NCI-H82 (cell line): ENCODE measurements at regions not wholly inside any gene's neighbourhood (a gene's known extent, or its start where the extent isn't known, plus 50 kb on each side); places are given as distances from the start of the nearest gene placed in this dataset.
"Not testable (repeated sequence)": the region's sequence is repeated elsewhere in the genome, so short reads cannot be mapped to it uniquely, and the experiment has no call there.

Experiments used
- DNase-seq: peaks from one replicate; lab custom pipeline; 2025; lab: John Stamatoyannopoulos, UW

DNA sequence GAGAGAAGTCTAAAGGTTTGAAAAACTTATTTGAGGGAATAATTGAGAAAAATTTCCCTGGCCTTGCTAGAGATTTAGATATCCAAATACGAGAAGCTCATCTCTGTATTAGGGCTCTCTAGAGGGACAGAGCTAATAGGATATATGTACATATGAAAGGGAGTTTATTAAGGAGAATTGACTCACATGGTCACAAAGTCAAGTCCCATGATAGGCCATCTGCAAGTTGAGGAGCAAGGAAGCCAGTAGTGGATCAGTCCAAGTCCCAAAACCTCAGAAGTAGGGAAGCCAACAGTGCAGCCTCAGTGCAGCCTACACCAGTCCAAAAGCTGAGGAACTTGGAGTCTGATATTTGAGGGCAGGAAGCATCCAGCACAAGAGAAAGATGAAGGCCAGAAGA lies 126.7 kb downstream of the PJA2 start:
- DNase-seq, result not testable (repeated sequence)

DNA sequence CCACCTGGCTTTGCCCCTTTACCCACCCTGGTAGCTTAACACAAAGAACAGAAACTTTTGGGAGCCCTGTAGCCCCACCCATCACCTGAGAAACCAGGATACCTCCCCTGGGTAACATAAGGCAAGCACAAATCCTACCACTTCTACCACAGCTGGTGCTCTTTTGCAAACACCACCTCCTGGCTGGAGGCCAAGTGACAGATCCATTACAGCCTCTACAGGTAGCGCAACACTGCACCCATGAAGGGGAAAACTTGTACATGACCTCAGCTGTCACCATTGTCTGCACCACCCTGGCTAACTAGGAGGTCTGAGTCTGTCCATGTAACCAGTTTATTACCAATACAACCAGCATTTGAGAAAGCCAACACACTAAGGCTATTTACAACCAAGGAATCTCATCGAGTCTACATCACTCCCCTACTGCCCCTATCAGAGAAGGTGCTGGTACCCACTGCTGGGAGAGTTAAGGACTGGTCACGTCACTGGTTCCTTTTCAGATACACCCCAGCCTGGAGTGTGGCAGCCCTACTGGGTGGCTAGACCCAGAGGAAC lies 128.6 kb downstream of the PJA2 start:
- peak; percentile 68 for DNase-seq

DNA sequence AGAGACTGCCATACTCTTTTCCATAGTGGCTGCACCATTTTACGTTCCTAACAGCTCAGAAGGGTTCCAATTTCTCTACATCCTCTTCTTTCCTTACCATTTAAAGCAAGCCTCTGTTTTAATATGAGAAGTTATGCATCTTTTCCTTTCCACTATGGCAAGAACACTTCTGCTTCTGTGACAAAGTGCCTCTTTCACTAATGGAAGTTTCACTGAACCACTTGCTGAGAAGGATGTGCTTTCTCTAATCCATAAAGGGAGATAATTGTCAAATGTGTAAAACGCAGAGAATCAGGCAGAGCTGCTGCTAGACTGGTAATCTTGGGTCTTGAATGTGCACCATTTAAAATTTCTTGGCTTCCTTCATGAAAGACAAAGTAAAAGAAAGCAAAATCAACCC lies 131.6 kb downstream of the PJA2 start:
- no peak for DNase-seq

DNA sequence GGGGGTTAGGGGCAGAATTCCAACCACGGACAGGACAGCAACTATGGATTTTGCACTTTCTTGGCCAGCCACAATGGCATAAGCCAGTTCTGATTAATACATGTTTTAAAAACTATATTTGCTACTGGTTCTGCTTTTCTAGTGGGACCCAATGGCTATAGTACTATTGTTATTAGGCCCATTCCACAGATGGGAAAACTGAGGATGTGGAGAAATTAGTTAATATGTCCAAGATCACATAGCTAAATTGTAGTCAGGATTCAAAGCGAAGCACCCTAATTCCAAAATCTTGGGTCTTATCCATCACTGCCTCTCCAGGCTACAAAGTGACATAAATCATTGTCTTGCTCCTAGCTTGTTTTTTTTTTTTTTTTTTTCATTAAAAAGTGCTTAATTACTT lies 133.9 kb downstream of the PJA2 start:
- no peak for DNase-seq

DNA sequence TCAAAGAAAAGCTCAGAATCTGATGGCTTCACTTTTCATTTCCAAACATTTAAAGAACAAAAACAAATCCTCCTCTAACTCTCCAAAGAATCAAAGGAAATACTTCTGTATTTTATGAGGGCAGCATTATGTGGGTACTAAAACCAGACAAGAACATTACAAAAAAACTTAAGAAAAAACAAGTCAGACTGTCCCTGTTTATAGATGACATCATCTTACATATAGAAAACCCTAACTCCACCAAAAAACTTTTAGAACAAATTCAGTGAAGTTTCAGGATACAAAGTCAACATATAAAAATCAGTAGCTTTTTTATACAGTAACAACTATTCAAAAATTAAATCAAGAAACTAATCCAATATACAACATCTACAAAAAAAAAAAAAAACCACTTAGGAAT lies 136.2 kb downstream of the PJA2 start:
- no peak for DNase-seq

DNA sequence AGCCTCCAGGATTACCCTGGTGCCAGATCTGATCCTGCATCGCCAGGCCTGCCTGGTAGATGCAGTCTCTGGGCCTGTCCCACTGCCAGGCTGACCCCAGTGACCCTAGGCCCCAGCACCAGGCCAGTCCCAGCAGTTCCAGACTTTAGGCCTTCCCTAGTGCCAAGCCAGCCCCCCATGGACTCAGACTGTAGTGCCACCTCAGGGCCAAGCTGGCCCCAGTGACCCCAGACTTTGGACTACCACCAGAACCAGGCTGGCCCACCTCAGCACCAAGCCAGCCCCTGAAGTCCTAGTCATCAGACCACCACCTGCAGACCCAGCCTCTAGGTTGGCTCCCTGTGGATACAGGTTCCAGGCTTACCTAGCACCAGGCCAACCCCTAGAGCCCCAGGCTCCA lies 142.5 kb downstream of the PJA2 start:
- DNase-seq, result no peak

DNA sequence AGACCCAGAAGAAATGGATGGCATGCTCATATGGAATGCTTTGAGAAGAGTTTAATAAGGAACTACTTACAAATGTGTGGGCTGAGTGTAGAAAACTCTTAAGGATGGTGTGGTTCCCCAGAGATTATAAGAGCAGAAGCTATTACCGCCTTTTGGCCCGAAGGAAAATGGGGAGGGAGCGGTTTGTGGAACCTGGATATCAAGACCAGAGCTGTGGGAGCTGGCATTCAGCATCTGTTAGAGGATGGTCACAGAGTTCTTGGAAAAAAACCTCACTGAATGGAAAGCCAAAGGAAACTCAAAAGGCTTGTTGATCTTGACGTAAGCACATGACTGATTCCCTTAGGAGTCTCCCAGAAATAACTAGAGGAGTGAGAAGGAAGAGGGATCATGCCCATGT lies 151.0 kb downstream of the PJA2 start:
- DNase-seq, result no peak

DNA sequence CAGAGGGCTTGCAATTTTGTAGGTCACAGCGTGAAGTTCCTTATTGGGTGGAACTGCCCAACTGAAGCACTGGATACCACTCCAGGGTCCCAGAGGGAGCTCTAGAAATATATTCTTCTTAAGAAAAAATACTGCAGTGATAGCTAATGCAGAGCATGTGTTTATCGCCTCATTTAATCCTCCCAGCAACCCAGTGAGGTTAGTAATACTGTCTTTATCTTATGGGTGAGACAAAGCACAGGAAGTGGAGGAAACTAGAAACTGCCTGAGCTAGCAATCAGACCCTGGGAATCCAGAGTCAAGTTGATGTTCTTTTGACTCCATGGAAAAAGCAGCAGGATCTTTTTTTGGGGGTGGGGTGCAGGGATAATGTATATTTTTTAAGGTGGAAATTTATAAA lies 153.3 kb downstream of the PJA2 start:
- DNase-seq, result no peak

DNA sequence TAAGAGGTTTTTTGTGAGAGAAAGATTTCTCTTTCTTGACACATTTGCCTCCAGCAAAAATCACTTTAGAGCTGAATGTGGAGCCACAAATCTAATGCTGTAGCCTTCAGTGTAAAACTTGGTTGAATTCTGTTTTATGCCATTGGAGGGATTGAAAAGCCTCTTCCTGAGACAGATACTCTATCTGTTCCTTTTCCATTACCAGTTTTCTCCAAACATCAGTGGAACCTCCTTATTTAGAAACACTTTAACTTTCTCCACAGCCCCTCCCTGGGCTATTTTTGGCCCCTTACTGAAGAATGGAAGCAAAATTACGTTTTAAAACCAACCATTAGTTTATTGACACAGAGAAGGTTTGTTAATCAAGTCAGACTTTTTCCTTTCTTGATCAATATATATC lies 155.3 kb downstream of the PJA2 start:
- DNase-seq, result no peak

DNA sequence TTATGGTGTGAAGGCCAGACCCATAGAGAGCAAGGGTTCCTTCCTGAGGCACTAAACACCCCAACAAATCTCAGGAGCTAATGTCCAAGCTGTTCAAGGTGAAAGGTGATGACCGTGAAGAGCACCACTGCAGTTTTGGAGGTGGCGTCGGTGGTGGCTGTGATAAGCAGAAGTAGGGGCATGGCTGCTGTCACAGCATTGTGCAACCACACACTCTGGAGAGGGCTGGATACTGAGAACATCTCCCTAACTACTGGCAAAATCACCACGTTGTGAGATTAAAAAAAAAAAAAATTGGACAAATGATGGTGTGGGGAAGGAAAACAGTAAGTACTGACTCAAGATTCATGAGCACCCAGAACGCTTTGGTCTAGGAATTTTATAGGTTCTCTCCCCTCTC lies 156.5 kb downstream of the PJA2 start:
- DNase-seq, result no peak

DNA sequence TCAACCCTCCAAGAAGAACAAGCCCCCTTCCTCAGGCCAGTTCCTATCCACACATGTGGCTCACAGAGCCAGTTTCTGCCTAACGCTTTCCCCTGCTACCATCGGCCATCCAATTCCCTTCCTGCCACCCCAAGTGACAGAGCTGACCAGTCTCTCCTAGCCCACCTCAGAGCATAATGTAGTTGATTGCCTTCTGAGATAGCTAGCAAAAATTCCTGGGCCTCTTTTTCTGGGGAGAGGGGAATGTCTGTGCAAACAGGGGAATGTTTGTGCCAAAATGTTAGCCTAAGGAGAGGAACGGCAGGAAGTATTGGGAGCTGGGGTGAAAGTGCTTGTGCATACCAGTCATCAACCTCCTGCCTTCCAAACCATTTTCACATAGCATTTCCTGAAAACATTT lies 157.0 kb downstream of the PJA2 start:
- DNase-seq, result no peak

DNA sequence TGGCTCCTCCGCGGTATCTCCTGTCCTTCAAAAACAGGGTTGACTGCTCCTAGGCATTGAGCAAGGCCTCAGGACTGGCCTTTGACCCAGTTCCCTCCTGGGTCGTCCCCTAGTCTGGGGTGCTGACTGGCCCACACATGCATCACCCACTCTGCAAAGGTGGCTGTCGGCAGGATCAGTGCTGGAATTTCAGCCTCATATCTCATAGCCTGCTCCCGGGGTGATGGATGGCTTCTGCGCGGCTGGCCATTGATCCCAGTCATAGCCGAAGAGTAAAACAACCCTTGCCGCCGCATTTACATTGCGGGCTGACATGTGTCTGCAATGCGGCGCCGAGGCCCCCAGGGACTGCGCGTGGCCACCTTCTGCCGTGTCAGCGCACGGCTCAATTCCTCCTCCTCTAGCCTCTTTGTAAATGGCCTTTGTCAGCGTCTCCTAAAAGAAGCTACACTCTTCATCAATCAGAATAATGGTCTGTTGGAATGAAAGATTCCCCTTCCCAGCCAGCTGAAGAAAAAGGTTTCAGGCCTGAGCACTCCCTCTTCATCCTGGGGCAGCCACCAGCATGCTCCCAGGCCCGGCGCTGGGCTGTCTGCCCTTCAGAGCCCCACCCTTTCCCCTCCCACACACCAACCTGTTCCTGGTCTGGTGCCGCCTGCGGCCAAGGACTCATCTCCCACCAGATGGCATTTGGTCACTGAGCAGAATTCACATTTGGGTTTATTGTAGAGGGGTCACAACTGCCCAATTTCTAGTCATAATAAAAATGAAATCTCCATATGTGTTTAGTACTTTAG lies 159.0 kb downstream of the PJA2 start:
- no peak for DNase-seq

DNA sequence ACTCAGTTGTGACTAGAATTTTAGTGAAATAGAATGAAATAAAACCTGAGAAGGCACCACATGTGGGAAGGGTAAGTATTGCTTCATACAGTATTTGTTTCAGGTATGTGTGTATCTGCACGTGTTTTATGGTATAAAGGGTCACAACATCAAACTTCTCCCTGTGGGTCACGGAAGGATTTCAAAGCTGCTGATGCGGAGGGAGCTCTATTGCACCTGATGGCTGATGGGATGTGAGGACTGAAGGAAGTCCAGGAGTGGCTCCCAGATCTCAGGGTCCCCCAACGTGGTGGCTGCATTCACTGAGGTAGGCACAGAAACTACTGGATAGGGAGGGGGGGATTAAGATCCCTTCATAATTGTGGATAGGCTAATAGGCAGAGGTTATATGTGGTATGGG lies 159.7 kb downstream of the PJA2 start:
- DNase-seq, result no peak

DNA sequence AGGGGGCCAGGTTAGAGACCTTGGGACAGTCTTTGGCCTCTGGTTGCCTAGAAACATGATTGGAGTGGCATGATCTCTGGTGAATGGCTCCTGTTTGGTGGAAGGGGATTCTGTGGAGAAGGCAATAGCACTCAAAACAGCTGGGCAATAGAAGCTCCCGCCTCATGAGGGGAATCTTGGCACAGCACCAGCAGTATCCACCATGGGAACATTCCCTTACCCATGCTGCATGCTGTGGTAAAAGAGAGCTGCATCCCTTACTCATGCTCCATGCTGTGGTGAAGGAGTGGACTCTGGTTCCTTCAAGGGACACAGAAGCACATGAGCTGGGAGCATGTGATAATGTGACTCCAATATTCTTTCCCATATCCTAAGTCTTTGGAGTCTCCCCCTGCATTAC lies 160.6 kb downstream of the PJA2 start:
- no peak for DNase-seq

DNA sequence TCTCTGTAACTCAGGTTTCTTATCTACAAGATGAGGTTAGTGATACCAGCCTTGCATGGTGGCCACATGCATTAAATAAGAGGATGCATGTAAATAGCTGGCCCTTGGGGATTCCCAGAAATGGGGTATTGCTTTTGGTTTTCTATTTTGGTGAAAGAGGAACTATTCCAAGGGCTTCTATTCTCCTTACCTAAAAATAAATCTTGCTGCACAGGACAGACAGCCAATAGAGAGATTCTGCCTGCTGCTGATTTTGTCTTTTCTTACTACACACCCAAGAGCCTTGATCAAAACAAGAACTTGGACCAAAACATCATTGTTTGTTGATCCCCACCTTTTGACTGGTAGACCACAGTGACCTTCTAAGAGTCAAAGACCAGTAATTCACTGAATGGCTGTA lies 161.8 kb downstream of the PJA2 start:
- no peak for DNase-seq

DNA sequence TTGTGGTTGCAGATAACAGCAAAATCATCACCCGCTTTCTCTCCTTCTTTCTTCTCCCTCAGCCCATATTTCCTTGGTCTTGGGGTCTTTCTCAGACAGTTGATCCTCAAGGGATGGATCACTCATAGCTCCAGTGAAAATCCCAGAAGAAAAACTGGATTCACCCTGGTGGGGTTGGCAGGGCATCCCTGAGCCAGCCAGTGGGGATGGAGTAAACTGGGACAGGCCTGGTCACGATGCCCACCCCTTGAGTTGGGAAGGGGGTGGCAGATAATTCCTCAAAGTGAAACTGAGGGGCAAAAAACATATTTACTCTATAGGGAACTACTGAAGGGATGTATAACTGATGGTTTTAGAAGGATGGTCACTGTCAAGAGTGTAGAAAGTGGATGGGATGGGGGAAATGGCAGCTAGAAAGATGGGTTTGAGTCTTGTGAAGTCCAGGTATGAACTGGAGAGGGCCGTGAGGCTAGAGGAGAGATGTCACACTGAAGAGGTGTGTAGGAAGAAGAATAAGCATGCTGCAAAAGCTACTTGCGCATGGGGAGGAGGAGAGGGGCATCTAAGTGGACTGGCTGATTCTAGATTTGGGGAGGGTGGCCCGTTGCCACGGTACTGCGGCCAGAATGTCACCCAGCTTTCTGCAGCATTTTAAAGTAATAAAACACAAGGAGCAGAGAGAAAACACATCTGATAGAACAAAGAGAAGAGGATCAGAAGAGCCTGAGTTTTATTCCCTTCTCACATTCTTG lies 162.8 kb downstream of the PJA2 start:
- DNase-seq, result no peak
